NCI-H82 (cell line): ENCODE measurements at regions not wholly inside any gene's neighbourhood (a gene's known extent, or its start where the extent isn't known, plus 50 kb on each side); places are given as distances from the start of the nearest gene placed in this dataset.

Experiments
- DNase-seq: peaks from one replicate; lab custom pipeline; 2025; lab: John Stamatoyannopoulos, UW

GRCh38 chr2:224210286-224211180 is 171.4 kb upstream of the SERPINE2 start:
- no peak for DNase-seq

GRCh38 chr2:224209555-224210285 is 170.6 kb upstream of the SERPINE2 start:
- no peak for DNase-seq

GRCh38 chr2:224208443-224208842 is 169.4 kb upstream of the SERPINE2 start:
- no peak for DNase-seq

DNA sequence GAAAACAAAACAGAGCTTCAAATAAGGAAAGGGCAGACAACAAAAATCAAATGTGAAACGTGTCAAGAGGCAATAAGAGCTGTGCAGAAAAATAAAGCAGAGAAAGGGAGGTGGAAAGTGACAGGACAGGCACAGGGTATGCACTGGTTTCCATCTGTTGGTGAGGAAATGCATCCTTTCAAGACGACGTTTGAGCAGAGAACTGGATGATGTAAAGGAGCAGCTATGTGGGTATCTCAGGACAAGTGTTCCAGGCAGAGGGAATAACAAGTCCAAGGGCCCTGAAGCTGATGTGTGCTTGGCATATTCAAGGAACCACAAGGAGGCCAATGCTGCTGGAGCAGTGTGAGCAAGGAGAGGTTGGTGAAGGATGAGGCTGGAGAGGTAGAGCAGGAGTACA is 168.9 kb upstream of the SERPINE2 start:
- DNase-seq: no peak

DNA sequence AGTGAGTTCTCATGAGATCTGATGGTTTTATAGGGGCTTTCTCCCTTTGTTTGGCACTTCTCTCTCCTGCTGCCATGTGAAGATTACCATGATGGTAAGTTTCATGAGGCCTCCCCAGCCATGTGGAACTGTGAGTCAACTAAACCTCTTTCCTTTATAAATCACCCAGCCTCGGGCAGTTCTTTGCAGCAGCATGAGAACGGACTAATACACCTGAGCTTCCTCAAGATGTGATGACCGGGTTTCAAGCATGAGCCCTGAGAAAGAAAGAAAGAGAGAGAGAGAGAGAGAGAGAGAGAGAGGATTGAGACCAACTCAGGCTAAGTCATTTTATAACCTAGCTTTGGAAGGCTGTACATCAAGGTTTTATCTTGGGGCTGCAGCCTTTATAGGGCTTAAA is 167.7 kb upstream of the SERPINE2 start:
- no peak for DNase-seq

DNA sequence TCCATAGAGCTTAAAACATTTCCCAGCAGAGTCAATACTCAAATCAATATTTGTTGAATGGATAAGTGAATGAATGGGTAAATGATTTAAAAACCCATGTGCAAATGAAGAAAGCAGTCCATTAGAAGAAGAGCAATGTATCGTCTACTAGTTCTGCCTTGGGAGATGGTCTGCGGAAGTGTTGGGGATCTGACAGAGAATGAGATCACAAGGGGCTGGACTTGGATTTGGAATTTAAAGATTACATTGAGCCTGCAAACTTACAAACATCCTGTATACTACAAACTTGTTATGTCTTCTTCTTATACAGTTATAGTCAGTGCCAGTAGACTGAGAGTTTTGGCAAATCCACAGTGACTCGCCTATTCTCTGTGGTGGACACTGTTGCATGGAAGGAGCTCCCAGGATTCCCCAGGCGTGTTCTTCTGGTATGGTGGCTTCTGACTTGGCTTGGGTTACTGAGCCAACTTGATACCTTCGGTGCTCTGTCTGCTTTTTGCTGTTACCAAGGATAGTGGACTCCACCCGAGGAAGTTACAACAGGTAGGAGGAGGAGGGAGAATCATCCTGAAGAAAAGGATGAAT is 163.3 kb upstream of the SERPINE2 start:
- DNase-seq: no peak

- DNase-seq: no peak
Observed at GRCh38 chr2:224198436-224198835, 159.3 kb upstream of the SERPINE2 start.

- no peak for DNase-seq
Observed at GRCh38 chr2:224196810-224197209, 157.7 kb upstream of the SERPINE2 start.

DNA sequence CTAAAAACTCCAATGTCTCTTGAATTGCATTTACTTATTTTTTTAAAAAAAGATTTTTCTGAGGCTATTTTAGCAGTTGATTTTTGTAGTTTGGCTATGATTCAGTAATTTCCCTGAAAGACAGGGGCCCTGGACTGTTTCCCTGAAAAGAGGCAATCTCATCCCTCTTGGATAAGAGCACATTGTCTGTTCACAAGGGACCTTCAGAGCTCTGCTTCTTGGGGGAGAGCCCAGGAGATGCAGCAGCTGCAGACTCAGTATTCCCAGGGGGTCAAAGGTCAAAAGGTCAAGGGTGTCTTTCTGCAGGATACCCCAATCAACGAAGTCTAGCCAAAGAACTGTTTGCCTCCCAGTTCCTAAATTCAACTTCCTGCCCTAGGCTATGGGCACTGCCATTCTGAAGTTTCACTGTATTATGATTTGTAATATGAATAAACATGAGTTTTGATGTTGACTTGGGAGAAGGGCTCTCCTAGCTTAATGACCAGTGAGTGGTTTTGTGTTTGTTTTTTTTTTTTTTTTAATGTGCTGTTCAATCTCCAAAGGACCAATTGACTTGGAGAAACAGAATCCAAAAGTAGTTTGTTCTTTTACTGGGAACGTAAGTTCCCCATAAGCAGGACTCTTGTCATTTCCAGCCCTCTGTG is 157.0 kb upstream of the SERPINE2 start:
- DNase-seq: no peak

GRCh38 chr2:224194161-224194560 is 155.1 kb upstream of the SERPINE2 start:
- no peak for DNase-seq

- DNase-seq: no peak
Observed at GRCh38 chr2:224191465-224191864, 152.4 kb upstream of the SERPINE2 start.

DNA sequence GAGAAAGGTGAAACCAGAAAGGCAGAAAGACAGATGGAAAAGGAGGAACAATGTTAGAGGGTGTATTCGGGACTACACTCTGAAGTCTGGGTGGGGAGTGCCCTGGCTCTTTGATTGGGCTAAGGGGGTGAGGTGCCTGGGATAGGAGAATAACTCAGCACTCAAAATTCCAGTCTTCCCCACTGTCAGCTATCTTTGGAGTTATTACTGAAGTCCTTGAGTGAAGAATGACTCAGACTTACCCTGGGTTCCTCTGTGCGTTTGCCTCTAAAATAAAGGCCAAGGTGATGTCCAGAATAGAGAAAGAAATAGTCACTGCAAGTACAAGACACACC is 151.8 kb upstream of the SERPINE2 start:
- no peak for DNase-seq

DNA sequence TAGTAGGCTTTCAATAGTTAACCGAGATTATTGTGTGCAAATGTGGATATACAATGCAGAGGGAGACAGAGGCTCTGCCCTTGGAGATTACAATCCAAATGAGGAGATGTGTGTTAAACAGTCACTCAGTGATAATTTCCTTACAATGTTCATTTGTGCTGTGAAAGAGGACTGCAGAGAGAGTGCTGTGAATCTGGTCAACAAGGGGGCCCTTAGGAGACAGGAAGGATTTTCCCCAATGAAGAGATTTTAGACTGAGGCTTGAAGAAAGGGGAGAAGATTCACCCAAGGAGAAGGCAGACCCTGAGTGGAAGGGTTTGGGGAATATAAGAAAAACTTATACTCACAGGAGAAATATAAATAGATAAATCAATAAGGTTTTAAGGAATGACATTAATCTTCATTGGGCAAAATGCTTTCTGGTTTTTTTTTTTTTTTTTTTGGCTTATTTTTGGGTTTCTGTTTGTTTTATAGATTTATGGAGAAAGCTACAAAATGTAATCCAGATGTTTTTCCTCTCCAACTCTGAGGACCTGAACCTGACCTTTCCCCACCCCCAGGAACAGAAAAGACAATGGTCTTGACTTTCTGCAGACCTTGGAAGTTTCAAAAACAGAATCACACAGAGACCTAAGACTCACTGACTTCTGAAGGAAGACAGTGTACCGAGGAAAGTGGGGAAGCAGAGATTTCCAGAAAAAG is 151.3 kb upstream of the SERPINE2 start:
- no peak for DNase-seq

GRCh38 chr2:224187220-224187619 is 148.1 kb upstream of the SERPINE2 start:
- DNase-seq: no peak

- no peak for DNase-seq
Observed at GRCh38 chr2:224185023-224185601, 146.0 kb upstream of the SERPINE2 start.

GRCh38 chr2:224183086-224183485 is 144.0 kb upstream of the SERPINE2 start:
- DNase-seq: no peak

GRCh38 chr2:224182498-224182897 is 143.4 kb upstream of the SERPINE2 start:
- no peak for DNase-seq

DNA sequence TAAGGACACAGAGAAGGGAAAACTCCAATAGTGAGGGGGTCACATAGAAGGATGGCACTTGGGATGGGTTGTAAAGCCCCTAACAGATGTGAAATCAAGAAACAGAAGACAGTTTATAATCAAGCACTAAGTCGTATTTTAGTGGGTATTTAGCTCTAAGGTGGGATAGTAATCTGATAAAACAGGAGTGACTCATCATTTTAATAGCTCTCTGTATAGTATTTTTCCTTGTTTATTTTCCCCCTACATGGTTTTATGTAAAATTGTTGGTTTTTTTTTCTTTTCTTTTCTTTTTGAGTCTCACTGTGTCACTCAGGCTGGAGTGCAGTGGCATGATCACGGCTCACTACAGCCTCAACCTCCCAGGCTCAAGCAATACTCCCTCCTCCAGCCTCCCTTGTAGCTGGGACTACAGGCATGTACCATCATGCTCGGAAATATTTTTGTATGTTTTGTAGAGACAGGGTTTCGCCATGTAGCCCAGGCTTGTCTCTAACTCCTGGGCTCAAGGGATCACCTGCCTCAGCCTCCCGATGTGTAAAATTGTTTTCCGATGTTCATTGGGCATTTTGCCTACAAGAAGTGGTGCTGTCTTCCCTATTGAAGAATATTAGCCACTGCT is 142.6 kb upstream of the SERPINE2 start:
- no peak for DNase-seq

- no peak for DNase-seq
Observed at GRCh38 chr2:224180810-224181209, 141.7 kb upstream of the SERPINE2 start.

DNA sequence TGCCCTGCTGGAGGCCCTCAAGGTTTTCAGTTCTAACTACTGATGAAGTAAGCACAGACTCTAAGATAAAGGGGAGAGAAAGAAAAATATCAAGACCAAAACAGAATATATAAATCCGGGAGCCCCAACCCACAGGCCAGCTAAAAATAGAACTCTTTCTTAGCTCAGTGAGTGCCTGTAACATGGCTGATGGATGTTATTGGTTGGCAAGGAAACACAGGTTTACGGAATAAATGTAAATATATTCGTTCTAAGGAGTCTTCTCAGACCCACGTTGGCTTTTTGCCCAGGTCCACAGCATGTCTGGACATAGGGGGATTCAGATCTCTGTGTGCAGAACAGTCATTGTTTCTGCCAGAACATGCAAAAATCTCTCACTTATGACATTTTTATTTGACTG is 139.0 kb upstream of the SERPINE2 start:
- DNase-seq: no peak

DNA sequence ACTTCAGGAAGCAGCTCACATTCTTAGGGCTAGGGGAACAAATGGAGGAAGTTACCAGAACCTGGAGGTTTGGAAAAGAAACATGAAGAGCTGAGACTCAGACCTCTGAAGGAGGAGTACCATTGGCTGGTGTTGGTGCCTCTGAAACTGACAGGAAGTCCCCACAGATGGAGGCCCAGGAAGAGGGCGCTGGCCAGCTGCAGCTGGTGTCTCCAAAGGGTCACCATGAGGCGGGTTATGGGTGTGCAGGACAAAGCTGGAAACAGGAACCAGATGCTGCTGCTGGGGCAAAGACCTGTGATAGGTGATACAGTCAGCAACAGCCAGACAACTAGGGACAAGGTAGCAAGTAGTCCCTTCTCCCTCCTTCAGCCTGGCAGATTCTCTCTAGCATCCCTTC is 136.5 kb upstream of the SERPINE2 start:
- no peak for DNase-seq
